Fibroblast of upper back skin (primary cell): ENCODE measurements at regions not wholly inside any gene's neighbourhood (a gene's known extent, or its start where the extent isn't known, plus 50 kb on each side); places are given as distances from the start of the nearest gene placed in this dataset.
"Not testable (repeated sequence)": the region's sequence is repeated elsewhere in the genome, so short reads cannot be mapped to it uniquely, and the experiment has no call there.

Experiments used
- DNase-seq: peaks from one replicate; pipeline ENCODE4 v3.0.0-alpha.2; 2013

DNA sequence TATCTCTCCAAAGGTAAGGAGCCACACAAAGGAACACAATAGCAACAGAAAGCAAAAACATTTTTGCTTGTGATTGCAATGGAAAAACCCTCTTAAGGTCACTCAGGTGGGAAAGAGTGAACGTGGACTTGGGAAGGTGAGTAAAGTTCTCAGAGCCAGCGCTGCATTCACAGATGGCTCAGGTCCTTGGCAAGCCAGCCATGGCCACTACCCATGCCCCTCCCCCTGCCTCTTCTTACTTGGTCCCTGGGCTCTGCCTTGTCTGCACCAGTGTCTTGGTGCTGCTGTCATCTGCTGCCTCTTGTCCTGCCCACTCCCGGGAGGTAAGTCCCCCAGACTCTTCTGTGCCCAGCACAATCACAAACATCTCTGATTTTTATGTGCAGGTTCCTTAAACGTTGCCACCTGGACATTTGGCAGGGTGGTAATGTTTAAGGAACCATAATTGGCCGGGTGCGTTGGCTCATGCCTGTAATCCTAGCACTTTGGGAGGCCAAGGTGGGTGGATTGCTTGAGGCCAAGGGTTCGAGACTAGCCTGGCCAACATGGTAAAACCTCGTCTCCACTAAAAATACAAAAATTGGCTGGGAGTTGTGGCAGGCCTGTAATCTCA lies 74.6 kb downstream of the FEM1C start:
- DNase-seq, result no peak

DNA sequence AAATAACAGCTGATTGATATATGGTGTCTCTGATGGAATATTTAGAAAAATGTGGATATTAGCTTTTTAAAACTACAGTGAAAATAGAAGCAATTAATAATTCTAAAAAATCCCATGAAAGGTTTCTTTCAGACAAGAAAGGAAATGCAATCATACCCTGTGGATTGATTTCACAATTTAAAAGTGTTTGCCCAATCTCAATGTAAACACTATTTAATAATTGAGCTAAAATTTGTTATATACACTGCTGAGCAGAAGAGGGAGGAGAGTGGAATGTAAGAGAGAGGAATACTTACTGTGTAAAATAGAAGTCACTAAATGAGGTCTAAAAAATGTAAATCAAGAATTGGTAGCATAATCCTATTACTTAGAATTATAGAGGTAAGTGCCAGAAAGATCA lies 76.9 kb downstream of the FEM1C start:
- no peak for DNase-seq

DNA sequence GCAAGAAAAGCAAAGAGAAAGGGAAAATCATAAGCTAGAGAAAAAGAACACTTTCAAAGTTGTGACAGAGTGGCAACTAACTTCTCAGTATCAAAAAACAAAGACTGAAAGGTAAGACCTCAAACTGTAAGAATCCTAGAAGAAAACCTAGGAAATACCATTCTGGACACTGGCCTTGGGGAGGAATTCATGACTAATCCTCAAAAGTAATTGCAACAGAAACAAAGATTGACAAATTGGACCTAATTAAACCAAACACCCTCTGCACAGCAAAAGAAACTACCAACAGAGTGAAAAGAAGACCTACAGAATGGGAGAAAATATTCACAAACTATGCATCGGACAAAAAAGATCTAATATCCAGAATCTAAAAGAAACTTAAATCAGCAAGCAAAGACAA lies 79.1 kb downstream of the FEM1C start:
- peak; percentile 20 for DNase-seq

DNA sequence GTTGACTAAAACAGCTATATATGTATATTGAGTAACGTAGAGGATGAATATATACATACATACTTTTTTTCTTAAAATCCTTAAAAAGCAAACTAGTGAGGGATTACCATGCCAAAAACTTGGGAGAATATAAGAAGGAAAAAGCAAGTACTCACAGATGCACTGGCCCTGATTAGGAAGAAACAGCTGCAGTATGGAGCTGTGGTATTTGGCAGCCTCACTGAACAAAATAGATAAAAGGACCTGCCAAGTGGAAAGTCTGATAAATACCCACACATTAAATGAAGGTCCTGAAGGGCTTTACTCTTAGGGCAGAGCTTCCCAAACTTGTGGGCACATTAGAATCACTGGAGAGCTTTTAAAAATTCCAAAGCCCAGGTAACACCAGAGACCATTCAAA lies 80.6 kb downstream of the FEM1C start:
- DNase-seq, result peak; percentile 46

DNA sequence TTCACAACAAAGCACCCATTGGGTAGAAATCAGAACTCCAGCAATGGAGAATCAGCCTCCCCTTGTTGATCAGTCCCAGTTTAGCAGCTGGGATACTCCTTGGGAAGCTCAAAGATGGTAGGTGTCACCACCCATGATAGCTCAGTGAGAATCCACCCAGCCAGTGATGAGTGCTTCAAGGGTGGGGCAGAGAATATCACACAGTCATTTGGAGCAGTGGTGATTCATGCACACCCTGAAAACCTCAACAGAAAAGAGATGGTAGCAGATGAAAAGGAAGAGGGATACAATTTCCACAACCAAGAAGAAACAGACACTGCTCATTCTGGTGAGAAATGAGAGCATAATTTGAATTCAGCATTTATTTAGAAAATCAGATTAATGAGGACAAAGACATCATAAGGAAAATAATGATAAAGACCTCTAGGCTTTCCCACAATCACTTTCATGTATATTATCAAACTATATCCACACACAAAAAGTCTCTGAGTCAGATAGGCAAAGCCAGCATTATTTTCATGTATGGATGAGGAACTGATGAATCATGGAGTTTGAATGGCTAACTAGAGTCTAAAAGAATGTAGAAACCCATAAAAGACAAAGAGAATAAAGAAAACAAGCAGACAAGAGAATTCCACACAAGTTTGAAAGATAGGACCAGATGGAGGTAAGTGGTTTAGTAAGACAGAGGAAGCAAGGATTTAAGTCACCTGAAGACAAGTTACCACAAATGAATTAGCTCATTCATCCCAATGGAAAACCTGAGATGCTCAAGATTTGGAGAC lies 82.9 kb downstream of the FEM1C start:
- DNase-seq, result peak; percentile 90

DNA sequence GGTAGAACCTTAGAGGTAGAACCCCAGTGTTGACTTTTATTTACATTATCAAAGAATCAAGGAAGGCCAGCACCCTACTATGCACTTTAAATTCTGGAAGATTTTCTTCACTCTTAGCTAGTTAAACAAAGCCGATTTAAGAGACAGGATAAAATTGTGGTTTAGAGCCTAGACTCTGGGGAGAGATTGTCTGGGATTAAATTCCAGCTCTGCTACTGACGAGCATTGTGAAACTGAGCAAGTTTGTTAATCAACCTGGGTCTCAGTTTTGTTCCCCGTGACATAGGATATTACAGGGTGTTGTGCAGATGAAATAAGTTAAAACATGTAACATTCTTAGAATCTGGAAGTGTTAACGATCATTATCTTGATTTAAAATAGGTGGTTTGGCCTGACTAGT lies 83.5 kb downstream of the FEM1C start:
- DNase-seq, result peak; percentile 46

DNA sequence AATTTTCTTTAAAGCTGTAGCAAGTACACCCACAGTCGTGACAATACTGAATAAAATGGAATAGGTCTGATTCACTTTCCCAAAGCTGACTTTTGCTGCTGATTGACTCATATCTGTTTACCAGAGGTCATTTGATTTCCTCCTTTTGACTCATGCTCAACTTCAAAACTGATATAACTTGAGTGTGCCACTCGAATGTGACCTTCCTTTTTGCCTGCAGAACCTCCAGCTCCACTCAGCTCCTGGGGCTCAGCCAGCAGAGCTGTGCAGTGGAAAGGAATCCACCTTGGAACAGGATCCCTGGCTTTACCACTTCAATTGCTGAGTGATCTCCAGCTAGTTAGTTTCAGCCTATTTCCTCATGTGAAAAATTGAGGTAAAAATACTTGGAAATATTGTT lies 84.1 kb downstream of the FEM1C start:
- DNase-seq, result peak; percentile 89

DNA sequence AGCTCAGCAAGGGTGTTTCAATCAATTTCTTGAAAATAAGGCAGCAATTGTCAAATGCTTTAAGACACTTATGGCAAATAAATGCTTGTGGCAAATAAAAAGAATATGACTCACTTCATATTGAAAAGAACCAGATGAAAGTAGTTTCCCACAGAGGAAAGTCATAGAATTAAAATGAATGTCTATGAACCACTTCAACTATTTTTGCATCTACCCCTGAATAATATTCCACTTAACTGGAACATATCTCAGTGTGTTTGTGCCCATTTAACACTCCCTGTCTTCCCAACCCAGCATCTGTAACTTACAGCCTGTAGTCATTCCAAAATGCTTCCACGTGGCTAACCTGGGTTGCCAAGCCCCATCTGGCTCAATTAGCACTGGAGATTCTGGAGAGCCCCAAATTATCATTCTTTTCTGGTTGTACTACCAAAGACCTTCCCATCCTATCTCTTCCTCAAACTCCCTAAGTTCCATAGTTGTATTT lies 84.7 kb downstream of the FEM1C start:
- peak; percentile 84 for DNase-seq

DNA sequence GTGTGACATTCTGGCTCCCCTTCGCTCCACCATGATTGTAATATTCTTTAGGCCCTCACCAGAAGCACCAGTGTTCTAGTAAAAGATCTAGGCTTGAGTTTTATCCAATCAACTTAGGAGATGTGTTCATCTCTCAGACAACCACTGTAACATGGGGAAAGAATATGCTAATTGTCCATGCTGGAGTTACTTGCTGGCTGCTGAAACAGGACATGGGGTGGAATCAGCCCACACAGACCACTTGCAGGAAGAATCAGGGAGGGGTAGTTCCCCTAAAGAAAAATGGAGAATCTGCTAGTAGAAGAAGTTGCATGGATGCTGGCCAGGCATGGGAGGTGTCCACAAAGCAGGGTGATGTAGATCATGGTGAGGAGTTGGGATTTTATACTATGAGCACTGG lies 86.2 kb downstream of the FEM1C start:
- no peak for DNase-seq

DNA sequence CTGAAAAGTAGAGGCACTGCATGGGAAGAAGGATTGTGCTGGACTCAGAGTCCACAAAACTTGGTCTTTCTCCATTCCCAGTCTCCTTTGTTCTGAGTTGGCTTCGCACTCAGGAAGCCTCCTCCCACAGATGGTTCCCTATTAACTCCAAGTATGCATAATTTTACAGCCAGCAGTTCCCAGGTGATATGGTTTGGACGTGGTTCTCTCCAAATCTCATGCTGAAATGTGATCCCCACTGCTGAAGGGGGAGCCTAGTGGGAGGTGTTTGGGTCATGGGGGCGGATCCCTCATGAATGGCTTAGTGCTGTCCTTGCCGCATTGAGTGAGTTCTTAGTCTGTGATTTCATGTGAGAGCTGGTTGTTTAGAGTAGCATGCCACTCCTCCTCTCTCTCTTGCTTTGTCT lies 86.6 kb downstream of the FEM1C start:
- DNase-seq, result peak; percentile 36

DNA sequence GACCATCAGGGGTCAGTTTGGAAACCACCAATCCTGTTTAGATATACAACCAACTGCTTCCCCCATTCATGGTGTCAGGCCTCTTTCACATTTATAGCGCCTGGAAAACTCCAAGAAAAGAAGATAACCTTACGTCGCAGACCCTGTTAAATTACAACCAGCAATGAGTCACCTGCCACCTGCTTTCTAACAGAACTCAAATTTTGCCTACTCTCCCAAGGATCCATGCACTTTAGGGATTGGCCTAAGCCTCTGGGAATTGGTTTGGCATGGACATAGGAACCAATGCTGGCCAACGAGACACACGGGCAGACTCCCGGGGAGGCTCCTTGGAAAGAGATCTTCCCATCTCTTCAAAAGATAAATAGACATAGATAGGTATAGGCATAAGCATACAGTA lies 87.0 kb downstream of the FEM1C start:
- no peak for DNase-seq

DNA sequence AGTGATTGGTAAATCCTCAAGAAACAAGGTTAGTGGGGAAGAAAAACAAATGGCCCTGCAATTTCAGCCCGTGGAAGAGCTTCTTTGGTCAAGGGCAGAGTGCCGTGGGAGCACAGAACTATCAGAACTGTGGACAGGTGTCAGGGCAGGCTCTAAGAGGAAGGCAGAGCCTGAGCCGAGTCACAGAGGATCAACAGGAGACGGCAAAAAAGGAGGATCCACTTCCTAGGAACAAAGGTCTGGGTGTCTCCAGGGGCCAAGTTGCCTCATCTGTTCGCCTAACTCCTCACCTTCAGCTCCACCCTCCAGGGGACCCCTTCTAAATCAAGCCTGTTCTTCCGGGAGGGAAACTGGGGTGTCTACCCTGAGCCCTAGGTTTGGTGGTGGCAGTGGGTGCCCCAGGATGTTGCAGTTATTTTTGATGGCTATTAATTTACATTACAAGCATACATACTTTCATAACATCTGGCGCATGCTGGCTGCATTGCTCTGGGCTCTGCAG lies 88.0 kb downstream of the FEM1C start:
- no peak for DNase-seq

DNA sequence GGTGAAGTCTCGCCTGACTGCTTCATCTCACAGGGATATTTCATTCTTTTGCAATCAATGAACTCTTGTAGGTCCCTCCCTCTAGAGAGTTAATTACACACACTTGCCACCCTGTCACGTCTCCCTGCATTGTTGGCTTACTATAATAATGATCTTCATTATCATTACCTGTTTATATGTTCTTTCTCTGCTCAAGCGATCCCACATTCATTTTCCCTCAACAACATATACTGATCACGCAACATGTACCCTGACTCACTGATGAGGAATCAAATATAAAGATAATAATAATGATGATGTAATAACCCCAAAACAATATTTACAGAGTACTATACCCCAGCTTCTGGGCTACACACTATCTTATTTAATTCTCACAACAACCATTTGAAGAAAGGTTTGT lies 88.5 kb downstream of the FEM1C start:
- DNase-seq, result no peak

DNA sequence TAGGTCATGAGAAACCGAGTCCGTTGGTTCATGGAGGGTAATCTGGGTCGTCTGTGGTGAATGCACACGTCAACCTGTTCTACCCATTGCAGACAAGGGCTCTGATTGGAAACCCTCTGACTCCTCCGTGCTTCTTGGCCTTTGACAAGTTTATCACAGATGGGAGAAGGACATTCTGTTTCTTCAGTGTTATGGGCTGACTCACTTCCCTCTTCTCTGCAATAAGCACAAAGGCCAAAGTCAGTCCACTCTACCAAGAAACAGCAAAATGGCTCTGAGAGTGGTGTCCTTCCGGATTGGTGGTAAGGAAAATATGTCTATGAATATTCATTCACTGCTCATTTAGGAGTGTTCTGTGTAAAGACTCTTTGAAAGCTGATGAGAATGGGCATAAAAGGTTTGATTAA lies 89.3 kb downstream of the FEM1C start:
- DNase-seq, result peak; percentile 45

DNA sequence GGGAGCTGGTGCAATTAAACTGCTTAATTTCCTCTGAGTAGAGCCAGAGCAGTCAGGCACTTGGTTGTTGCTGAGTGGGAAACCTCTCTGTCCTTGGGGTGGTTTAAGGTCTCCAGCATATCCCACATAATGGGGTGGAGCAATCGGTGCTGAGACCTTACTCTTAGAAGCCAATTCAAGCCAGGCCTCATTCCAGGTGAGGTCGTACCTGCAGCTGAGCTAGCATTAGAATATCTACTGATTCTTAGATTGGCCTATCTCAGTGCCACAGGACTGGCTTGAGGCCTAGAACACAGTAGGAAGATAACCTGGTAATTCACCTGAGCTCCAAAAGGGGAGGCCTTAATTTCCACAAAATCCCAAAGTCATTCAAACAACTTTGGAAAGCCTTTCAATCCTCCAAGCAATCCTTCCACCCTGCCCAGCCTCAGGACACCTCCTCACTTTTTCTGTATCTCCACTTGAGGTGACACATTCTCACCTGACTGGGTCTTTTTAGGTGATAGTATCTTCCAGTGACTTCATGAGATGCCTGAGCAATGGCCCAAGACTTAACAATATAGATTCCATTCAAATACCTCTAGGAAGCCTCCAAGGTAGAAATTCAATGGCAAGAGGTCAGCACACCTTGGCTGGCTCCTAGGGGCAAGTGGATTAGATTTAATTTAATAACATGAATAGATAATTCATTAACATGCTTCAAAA lies 91.0 kb downstream of the FEM1C start:
- no peak for DNase-seq

DNA sequence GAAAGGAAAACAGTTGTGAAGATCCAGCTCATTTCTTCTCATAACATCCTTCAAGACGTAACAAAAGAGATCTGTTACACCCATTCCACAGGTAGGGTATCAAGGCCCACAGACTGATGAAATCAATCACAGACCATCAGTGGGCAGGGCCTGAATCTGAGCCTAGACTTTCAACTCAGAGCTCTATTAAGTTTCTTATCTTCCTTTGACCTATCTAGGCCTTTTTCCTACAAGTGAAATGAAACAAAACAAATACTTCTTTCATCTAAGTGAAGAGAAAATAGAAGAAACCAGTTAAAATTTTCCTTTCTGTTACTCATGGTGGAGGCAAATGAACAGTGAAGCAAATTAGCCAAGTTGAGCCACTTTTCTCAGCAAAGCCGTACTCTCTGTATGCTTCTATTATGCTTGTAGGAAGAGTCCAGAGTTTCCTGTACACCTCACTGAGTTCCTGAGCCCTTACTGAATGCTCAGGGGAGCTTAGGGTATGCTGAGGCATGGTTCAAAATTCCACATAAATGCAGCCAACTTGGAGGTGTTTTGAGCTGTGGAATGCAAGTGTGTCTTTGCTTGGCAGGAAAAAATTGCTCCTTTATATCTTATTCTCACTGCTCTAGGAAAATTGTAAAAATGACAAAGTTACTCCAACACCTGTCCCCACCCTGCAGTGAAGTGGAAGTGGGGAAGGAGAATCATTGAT lies 91.9 kb downstream of the FEM1C start:
- peak; percentile 85 for DNase-seq

DNA sequence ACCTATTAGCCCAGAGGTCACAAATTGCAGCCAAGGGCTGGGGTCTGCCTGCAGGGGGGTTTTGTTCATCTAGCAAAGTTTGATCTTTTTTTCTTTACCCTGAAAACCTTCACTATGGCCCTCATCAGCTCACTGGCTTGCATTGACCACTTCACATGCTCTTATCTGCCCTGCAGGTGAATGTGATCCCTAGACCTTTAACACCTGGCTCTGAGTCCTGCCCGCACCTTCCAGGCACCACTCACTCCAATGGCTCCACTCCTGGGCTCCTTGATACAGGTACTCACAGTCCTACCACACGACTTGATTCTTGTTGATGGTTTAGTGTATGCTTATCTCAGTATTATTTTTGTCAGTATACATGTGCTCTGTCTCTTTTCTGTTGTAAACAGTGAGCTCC lies 92.5 kb downstream of the FEM1C start:
- DNase-seq, result no peak

DNA sequence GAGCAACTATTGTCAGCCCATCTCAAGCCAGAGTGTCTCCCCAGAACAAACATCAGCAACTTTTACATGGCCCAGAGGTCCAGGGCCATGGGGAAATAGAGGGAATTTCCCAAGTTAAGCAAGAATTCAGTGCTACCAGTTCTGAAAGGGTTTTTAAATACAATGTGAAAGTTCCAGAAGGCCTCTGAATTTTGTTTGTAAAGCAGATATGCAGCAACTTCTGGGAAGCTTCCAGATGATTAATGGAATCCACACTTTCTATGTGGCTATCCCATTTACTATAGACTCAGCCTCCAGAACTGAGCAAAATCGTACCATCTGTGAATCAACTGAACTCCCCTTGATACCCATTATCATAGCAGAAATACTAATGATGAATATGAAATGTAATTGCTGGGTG lies 93.8 kb downstream of the FEM1C start:
- DNase-seq, result peak; percentile 90

DNA sequence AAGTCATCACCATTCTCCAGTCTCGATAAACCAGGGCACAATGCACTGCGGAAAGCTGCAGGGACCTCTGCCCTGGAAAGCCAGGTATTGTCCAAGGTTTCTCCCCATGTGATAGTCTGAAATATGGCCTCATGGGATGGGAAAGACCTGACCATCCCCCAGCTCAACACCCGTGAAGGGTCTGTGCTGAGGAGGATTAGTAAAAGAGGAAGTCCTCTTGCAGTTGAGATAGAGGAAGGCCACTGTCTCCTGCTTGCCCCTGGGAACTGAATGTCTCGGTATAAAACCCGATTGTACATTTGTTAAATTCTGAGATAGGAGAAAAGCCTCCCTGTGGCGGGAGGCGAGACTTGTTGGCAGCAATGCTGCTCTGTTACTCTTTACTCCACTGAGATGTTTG lies 95.9 kb downstream of the FEM1C start:
- DNase-seq, result not testable (repeated sequence)

DNA sequence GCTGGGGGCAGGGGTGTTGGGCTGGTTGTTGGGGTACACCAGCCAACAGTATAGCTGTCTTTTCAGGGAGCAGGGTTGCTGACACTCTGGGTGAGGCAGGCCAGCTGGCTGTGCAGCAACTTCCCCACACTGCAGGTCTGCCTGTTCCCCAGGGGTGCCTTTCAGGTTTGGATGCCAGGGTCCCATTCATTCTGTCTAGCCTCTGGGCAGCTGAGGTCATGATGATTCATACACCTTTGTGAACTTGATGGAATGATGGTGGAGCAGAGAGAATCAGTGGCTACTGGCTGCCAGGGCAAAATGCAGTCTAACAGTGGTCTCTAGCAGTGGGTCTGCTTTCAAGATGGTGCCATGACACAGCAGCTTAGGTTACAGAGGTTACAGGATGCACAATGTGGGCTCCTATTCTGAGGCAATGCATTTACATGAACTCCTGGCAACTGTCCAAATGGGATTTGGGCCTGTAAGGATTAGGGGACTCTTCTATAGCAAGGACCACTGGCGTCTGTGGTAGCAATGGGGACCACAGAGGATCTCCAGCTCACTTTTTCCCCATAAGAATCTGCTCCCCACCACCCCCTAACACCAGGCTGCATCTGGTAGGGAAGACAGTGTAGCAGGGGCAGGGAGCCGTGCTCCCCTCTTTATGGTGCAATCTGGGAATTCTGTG lies 103.7 kb downstream of the FEM1C start:
- no peak for DNase-seq

DNA sequence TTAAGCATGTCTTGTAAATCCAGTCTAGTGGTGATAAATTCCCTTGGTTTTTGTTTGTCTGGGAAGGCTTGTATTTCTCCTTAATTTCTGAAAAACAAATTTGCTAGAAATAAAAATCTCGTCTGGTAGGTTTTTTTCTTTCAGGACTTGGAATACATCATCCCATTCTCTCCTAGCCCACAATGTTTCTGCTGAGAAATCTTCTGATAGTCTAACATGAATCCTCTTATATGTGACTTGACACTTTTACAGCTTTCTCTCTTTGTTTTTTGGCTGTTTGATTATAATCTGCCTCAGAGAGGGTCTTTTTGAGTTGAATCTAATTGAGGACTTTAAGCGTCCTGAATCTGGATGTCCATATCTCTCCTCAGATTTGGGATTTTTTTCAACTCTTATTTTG lies 104.9 kb downstream of the FEM1C start:
- DNase-seq, result no peak

DNA sequence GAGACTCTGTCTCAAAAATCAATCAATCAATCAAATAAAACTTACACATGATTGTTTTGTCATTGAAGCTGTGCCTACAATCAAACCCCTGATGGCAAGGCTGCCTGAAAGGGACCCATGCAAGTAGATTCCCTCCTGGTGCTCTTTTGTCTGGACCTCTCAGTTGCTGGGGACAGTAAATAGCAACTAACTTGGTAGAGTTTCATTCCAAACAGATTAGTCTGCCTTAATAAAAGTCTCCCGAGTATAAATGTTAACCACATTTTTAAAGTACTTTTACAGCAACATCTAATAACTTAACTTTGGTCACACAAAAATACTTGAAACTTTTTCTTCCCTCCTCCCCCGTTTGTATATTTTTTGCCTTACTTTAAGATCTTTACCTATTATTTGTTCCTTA lies 105.5 kb downstream of the FEM1C start:
- DNase-seq, result peak; percentile 61
